Smooth muscle cell (in vitro differentiated cells): ENCODE measurements at regions not wholly inside any gene's neighbourhood (a gene's known extent, or its start where the extent isn't known, plus 50 kb on each side); places are given as distances from the start of the nearest gene placed in this dataset.

ENCODE experiments used
- DNase-seq: peaks from one replicate; lab custom pipeline; 2025; ENCODE audit not compliant: unreplicated experiment; lab: John Stamatoyannopoulos, UW
- H2AFZ ChIP-seq: fragments of 200-600 bp; sonication (generic); 2 replicates; pipeline ENCODE4 v1.6.0; 2016; ENCODE audit warnings: antibody characterized with exemption, low read depth, mild to moderate bottlenecking
- H3F3A ChIP-seq: fragments of 200-600 bp; sonication (generic); 2 replicates; pipeline ENCODE4 v1.6.0; 2017; ENCODE audit warnings: antibody characterized with exemption, low read depth
- H3K27ac ChIP-seq: fragments of 200-600 bp; sonication (generic); 2 replicates; pipeline ENCODE4 v1.5.1; 2016; ENCODE audit warnings: low read depth, mild to moderate bottlenecking
- H3K27me3 ChIP-seq: fragments of 200-600 bp; sonication (generic); 2 replicates; pipeline ENCODE4 v1.6.1; 2016; ENCODE audit warnings: low read depth, mild to moderate bottlenecking
- H3K36me3 ChIP-seq: fragments of 200-600 bp; sonication (generic); 2 replicates; pipeline ENCODE4 v1.5.1; 2016; ENCODE audit warnings: low read depth
- H3K4me1 ChIP-seq: fragments of 200-600 bp; sonication (generic); 2 replicates; pipeline ENCODE4 v1.5.1; 2016; ENCODE audit warnings: low read depth
- H3K4me2 ChIP-seq: fragments of 200-600 bp; sonication (generic); 2 replicates; pipeline ENCODE4 v1.6.0; 2016; ENCODE audit warnings: mild to moderate bottlenecking
- H3K4me3 ChIP-seq: fragments of 200-600 bp; sonication (generic); 2 replicates; pipeline ENCODE4 v1.5.1; 2016; ENCODE audit warnings: mild to moderate bottlenecking
- H3K79me2 ChIP-seq: fragments of 200-600 bp; sonication (generic); 2 replicates; pipeline ENCODE4 v1.6.0; 2016; ENCODE audit warnings: low read depth, mild to moderate bottlenecking
- H3K9ac ChIP-seq: fragments of 200-600 bp; sonication (generic); 2 replicates; pipeline ENCODE4 v1.6.0; 2016; ENCODE audit warnings: low read depth
- H3K9me3 ChIP-seq: fragments of 200-600 bp; sonication (generic); replicated peaks from 2 replicates; pipeline ENCODE4 v1.5.1; 2016; ENCODE audit warnings: low read depth
- H4K20me1 ChIP-seq: fragments of 200-600 bp; sonication (generic); 2 replicates; pipeline ENCODE4 v1.6.0; 2016; ENCODE audit warnings: low read depth
- CTCF ChIP-seq: fragments of 200-600 bp; sonication (generic); IDR thresholded peaks from 2 replicates; pipeline ENCODE4 v1.5.1; 2017; ENCODE audit warnings: borderline replicate concordance, mild to moderate bottlenecking, antibody characterized with exemption; ENCODE audit not compliant: insufficient read depth, poor library complexity, severe bottlenecking
- WGBS: methylation state at CpG from one replicate; pipeline ENCODE4 v1.1.7; 2016; ENCODE audit warnings: low lambda C conversion rate; 5-methylcytosine and 5-hydroxymethylcytosine counted together

- TF ChIP-seq CTCF: no peak
- Histone ChIP-seq H3K9ac (no peak overlapping the region), H3K4me1 (no peaks in the 10 kb centered on the region), H3K4me3 (no peak overlapping the region), H3K79me2 (no peaks in the 10 kb centered on the region), H3K27ac (peak overlapping the region; percentile 54), H3K36me3 (no peaks in the 10 kb centered on the region), H3F3A (no peaks in the 10 kb centered on the region), H4K20me1 (no peaks in the 10 kb centered on the region), H3K9me3 (no peaks in the 10 kb centered on the region), H2AFZ (no peak overlapping the region), H3K27me3 (no peaks in the 10 kb centered on the region), H3K4me2 (no peak overlapping the region)
- WGBS: 74% methylated on average over 1 of the region's 1 CpG
- no peak for DNase-seq
Observed at GRCh38 chrX:116872931-116873330, 410.2 kb upstream of the CT83 start.

DNA sequence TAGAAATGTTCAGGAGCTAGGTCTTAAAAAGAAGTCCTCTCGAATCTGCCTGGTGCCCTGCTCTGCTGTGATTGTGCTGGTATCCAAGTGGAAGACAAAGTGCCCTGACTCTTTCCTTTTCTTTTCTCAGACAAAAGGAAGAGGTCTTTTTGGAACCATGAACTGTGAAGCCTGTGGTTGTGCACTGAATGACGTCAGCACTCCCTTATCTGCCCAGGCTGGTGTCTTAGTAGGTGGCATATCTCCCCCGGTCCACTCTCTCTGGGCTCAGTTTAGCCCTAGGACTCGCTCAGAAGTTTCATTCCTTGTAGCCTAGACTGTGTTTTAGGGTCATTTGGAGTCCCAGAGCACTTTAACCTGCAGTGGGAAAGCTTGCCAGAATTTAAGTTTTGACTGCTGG is 400.3 kb upstream of the CT83 start:
- no peak overlapping the region for H3K9ac ChIP-seq
- no peak for TF ChIP-seq CTCF
- no peak overlapping the region for H3K27ac ChIP-seq
- DNase-seq: no peak
- no peaks in the 10 kb centered on the region for H3K79me2 ChIP-seq
- H4K20me1 ChIP-seq: no peaks in the 10 kb centered on the region
- H3K4me3 ChIP-seq: no peak overlapping the region
- no peak overlapping the region for H3K4me2 ChIP-seq
- H3K36me3 ChIP-seq: no peaks in the 10 kb centered on the region
- WGBS: 66% methylated on average over 4 of the region's 4 CpGs
- no peaks in the 10 kb centered on the region for H3K9me3 ChIP-seq
- no peaks in the 10 kb centered on the region for H3K4me1 ChIP-seq
- no peak overlapping the region for H2AFZ ChIP-seq
- no peaks in the 10 kb centered on the region for H3K27me3 ChIP-seq
- no peaks in the 10 kb centered on the region for H3F3A ChIP-seq

DNA sequence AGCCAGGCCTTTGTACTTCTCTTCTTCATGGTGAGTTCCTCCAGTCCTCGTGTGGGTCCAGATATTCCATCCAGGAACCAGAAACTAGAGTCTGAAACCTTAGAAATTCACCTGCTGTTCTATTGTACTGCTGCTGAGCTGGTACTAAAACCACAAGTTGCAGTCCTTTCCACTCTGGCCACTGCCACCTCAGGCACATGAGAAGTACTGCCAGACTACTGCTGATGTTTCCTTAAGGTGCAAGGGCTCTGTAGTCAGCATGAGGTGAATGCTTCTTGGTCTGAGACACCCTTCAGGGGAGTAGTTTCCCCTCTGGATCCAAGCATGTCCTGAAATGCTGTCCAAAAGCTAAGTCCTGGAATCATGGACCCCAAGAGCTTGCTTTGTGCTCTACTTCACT is 399.6 kb upstream of the CT83 start:
- Histone ChIP-seq H3K27ac (no peak overlapping the region), H2AFZ (no peak overlapping the region), H3K36me3 (no peaks in the 10 kb centered on the region), H3K9ac (no peak overlapping the region), H3K4me1 (no peaks in the 10 kb centered on the region), H3K9me3 (no peaks in the 10 kb centered on the region), H3K79me2 (no peaks in the 10 kb centered on the region), H3K4me3 (no peak overlapping the region), H3F3A (no peaks in the 10 kb centered on the region), H3K4me2 (no peak overlapping the region), H4K20me1 (no peaks in the 10 kb centered on the region), H3K27me3 (no peaks in the 10 kb centered on the region)
- 65% methylated on average over 1 of the region's 1 CpG for WGBS
- no peak for TF ChIP-seq CTCF
- DNase-seq: no peak

DNA sequence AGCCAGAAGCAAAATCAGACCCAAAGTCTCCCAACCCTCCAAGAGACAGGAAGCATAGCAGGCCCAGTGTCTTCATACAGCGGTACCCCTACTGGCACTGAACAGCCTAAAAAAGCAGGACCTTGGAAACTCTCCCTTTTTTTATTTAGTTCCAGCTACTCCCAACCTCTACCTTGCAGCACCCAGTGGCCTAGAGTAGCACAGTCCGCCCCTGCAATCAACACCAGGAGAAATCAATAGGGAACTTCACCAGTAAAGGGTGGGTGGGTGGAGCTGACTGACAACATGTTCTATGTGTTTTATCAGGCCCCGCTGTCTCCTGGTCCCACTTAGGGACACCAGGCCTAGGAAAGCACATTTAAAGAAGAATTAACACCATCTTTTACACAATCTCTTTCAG is 378.5 kb upstream of the CT83 start:
- Histone ChIP-seq H3K9me3 (no peaks in the 10 kb centered on the region), H3K4me1 (no peaks in the 10 kb centered on the region), H3K36me3 (no peaks in the 10 kb centered on the region), H3K9ac (no peak overlapping the region), H3K27me3 (no peaks in the 10 kb centered on the region), H3K27ac (no peak overlapping the region), H4K20me1 (no peaks in the 10 kb centered on the region), H3K4me2 (no peak overlapping the region), H2AFZ (no peak overlapping the region), H3K4me3 (no peak overlapping the region), H3F3A (no peaks in the 10 kb centered on the region), H3K79me2 (no peaks in the 10 kb centered on the region)
- WGBS: 72% methylated on average over 3 of the region's 3 CpGs
- TF ChIP-seq CTCF: no peak
- DNase-seq: no peak
